OCI-LY7 (cell line): ENCODE measurements at regions not wholly inside any gene's neighbourhood (a gene's known extent, or its start where the extent isn't known, plus 50 kb on each side); places are given as distances from the start of the nearest gene placed in this dataset.

Source experiments
- BruUV-seq: library from RNA; stranded (reverse); fragments of 400-500 nt; replicated peaks from 2 replicates; lab custom pipeline; 2021; lab: Mats Ljungman, UMichigan
- CTCF ChIA-PET: fragments of 300-600 bp; sonication (Branson Sonifier 250); formaldehyde crosslinking; loops from one replicate; lab custom pipeline; 2022; ENCODE audit warnings: antibody characterized with exemption; ENCODE audit not compliant: unreplicated experiment; lab: Charles Lee
- POLR2A ChIA-PET: fragments of 300-600 bp; sonication (Branson Sonifier 250); formaldehyde crosslinking; loops from one replicate; lab custom pipeline; 2022; ENCODE audit warnings: antibody characterized with exemption; lab: Charles Lee
- DNase-seq: peaks from one replicate; pipeline ENCODE4 v3.0.0-alpha.2; 2015; ENCODE audit warnings: low spot score
- H2AFZ ChIP-seq: fragments of 200-600 bp; sonication (generic), shearing (Covaris generic); 2 replicates; pipeline ENCODE4 v1.6.1; 2014; ENCODE audit warnings: mild to moderate bottlenecking, antibody characterized with exemption, low read length, moderate library complexity
- H3K27ac ChIP-seq: fragments of 200-600 bp; sonication (generic); 2 replicates; pipeline ENCODE4 v1.5.1; 2014; ENCODE audit warnings: mixed run types, low read depth, mild to moderate bottlenecking, moderate library complexity, low read length, inconsistent platforms; ENCODE audit not compliant: poor library complexity, severe bottlenecking
- H3K36me3 ChIP-seq: fragments of 200-600 bp; sonication (generic); 2 replicates; pipeline ENCODE4 v1.6.1; 2014; ENCODE audit warnings: mild to moderate bottlenecking, antibody characterized with exemption, low read length, moderate library complexity, mixed read lengths; ENCODE audit not compliant: insufficient read depth
- H3K4me1 ChIP-seq: fragments of 200-600 bp; sonication (generic); 2 replicates; pipeline ENCODE4 v1.5.1; 2014; ENCODE audit warnings: mild to moderate bottlenecking, low read length; ENCODE audit not compliant: insufficient read depth, poor library complexity, severe bottlenecking
- H3K4me2 ChIP-seq: fragments of 200-600 bp; sonication (generic); 2 replicates; pipeline ENCODE4 v1.6.1; 2014; ENCODE audit warnings: mild to moderate bottlenecking, low read length
- H3K4me3 ChIP-seq: fragments of 200-600 bp; sonication (generic); 2 replicates; pipeline ENCODE4 v1.5.1; 2014; ENCODE audit warnings: mild to moderate bottlenecking, low read depth, low read length; ENCODE audit not compliant: poor library complexity, severe bottlenecking
- H3K79me2 ChIP-seq: fragments of 200-600 bp; sonication (generic); 2 replicates; pipeline ENCODE4 v1.6.1; 2016; ENCODE audit warnings: low read depth, mild to moderate bottlenecking, low read length, moderate library complexity, mixed read lengths; ENCODE audit not compliant: insufficient read depth
- H3K9me2 ChIP-seq: fragments of 200-600 bp; sonication (generic); 2 replicates; pipeline ENCODE4 v1.6.1; 2016; ENCODE audit warnings: mild to moderate bottlenecking, low read length, mixed read lengths; ENCODE audit not compliant: insufficient read depth
- H3K9me3 ChIP-seq: fragments of 200-600 bp; sonication (generic); 2 replicates; pipeline ENCODE4 v1.6.1; 2014; ENCODE audit warnings: mild to moderate bottlenecking, mixed run types, low read length, mixed read lengths
- H4K20me1 ChIP-seq: fragments of 200-600 bp; sonication (generic); 2 replicates; pipeline ENCODE4 v1.6.1; 2014; ENCODE audit warnings: mild to moderate bottlenecking, antibody characterized with exemption, low read length, moderate library complexity, mixed read lengths; ENCODE audit not compliant: insufficient read depth
- CTCF ChIP-seq: fragments of 200-600 bp; sonication (generic); conservative IDR thresholded peaks from 2 replicates; pipeline ENCODE4 v1.5.1; 2014; ENCODE audit warnings: mild to moderate bottlenecking, antibody characterized with exemption, low read length, moderate library complexity, mixed read lengths
- EZH2phosphoT487 ChIP-seq: fragments of 200-600 bp; sonication (generic); IDR thresholded peaks from 2 replicates; pipeline ENCODE4 v1.6.1; 2018; ENCODE audit warnings: low read depth, borderline replicate concordance, mild to moderate bottlenecking, mixed run types, antibody characterized with exemption, low read length, moderate library complexity, mixed read lengths
- intact Hi-C: fragments of 100-400 bp; cut with micrococcal nuclease; formaldehyde crosslinking; loops from one replicate; pipeline ENCODE4 v1.10.0; 2022; ENCODE audit not compliant: unreplicated experiment

- no peak for TF ChIP-seq EZH2phosphoT487
- no peak for TF ChIP-seq CTCF
- no peaks in the 10 kb centered on the region for H3K4me1 ChIP-seq
- no peak for DNase-seq
- no TSS peak for BruUV-seq
- intact Hi-C loops = no loop called here
- ChIA-PET CTCF (no interaction called here), POLR2A (interaction anchor here (1.2 kb wide), 1 partner anchor 9 kb away, joined by 6 read pairs; no protein-coding TSS in a partner anchor)
- H3K36me3 ChIP-seq = no peaks in the 10 kb centered on the region
- H2AFZ ChIP-seq = no peak overlapping the region
- H3K9me3 ChIP-seq = no peaks in the 10 kb centered on the region
- H3K4me3 ChIP-seq = no peak overlapping the region
- H3K27ac ChIP-seq = no peak overlapping the region
- no peak overlapping the region for H3K4me2 ChIP-seq
- H3K9me2 ChIP-seq = no peaks in the 10 kb centered on the region
- H3K79me2 ChIP-seq = no peaks in the 10 kb centered on the region
- H4K20me1 ChIP-seq = no peaks in the 10 kb centered on the region
Measured at GRCh38 chr3:166456286-166456685, 619.1 kb upstream of the BCHE start.

- no peaks in the 10 kb centered on the region for H3K9me2 ChIP-seq
- no peak overlapping the region for H3K27ac ChIP-seq
- H4K20me1 ChIP-seq = no peaks in the 10 kb centered on the region
- no peaks in the 10 kb centered on the region for H3K79me2 ChIP-seq
- TF ChIP-seq CTCF (no peak), EZH2phosphoT487 (no peak)
- no peaks in the 10 kb centered on the region for H3K36me3 ChIP-seq
- no peak overlapping the region for H2AFZ ChIP-seq
- no TSS peak for BruUV-seq
- H3K9me3 ChIP-seq = no peaks in the 10 kb centered on the region
- H3K4me2 ChIP-seq = no peak overlapping the region
- no peaks in the 10 kb centered on the region for H3K4me1 ChIP-seq
- ChIA-PET POLR2A (interaction anchor here (1.2 kb wide), 1 partner anchor 10 kb away, joined by 6 read pairs; no protein-coding TSS in a partner anchor), CTCF (no interaction called here)
- intact Hi-C loops = no loop called here
- H3K4me3 ChIP-seq = no peak overlapping the region
- DNase-seq = no peak
Measured at GRCh38 chr3:166455744-166456143, 618.5 kb upstream of the BCHE start.

- intact Hi-C loops = no loop called here
- Histone ChIP-seq H3K9me3 (no peaks in the 10 kb centered on the region), H3K9me2 (no peaks in the 10 kb centered on the region), H3K4me2 (no peak overlapping the region), H3K79me2 (no peaks in the 10 kb centered on the region), H2AFZ (no peak overlapping the region), H3K4me3 (no peak overlapping the region), H4K20me1 (no peaks in the 10 kb centered on the region), H3K4me1 (no peaks in the 10 kb centered on the region), H3K27ac (no peak overlapping the region), H3K36me3 (no peaks in the 10 kb centered on the region)
- BruUV-seq = no TSS peak
- TF ChIP-seq CTCF (no peak), EZH2phosphoT487 (no peak)
- POLR2A ChIA-PET = no interaction called here
- DNase-seq = no peak
- CTCF ChIA-PET = no interaction called here
Measured at GRCh38 chr3:166453478-166453877, 616.3 kb upstream of the BCHE start.
